D721Med (cell line): ENCODE measurements at regions not wholly inside any gene's neighbourhood (a gene's known extent, or its start where the extent isn't known, plus 50 kb on each side); places are given as distances from the start of the nearest gene placed in this dataset.

Source experiments
- DNase-seq: peaks from one replicate; pipeline ENCODE4 v3.0.0; 2011; ENCODE audit warnings: low spot score; ENCODE audit not compliant: insufficient read length
- FAIRE-seq: peaks from 2 replicates; lab custom pipeline; 2011; peaks lifted over from hg19 to GRCh38; lab: Jason Lieb, UNC
- TF ChIP-seq, protein P1 (sequence below): IDR thresholded peaks from 2 replicates; pipeline ENCODE4 v1.5.1; 2012; ENCODE audit warnings: mild to moderate bottlenecking, control low read depth; ENCODE audit not compliant: insufficient read depth; ENCODE audit errors: missing control alignments

- DNase-seq (no peak), FAIRE-seq (no peak)
- TF ChIP-seq, protein P1, sequence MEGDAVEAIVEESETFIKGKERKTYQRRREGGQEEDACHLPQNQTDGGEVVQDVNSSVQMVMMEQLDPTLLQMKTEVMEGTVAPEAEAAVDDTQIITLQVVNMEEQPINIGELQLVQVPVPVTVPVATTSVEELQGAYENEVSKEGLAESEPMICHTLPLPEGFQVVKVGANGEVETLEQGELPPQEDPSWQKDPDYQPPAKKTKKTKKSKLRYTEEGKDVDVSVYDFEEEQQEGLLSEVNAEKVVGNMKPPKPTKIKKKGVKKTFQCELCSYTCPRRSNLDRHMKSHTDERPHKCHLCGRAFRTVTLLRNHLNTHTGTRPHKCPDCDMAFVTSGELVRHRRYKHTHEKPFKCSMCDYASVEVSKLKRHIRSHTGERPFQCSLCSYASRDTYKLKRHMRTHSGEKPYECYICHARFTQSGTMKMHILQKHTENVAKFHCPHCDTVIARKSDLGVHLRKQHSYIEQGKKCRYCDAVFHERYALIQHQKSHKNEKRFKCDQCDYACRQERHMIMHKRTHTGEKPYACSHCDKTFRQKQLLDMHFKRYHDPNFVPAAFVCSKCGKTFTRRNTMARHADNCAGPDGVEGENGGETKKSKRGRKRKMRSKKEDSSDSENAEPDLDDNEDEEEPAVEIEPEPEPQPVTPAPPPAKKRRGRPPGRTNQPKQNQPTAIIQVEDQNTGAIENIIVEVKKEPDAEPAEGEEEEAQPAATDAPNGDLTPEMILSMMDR = peak; percentile 4
Measured at GRCh38 chr14:57073986-57074385, 194.7 kb downstream of the EXOC5 start.

DNA sequence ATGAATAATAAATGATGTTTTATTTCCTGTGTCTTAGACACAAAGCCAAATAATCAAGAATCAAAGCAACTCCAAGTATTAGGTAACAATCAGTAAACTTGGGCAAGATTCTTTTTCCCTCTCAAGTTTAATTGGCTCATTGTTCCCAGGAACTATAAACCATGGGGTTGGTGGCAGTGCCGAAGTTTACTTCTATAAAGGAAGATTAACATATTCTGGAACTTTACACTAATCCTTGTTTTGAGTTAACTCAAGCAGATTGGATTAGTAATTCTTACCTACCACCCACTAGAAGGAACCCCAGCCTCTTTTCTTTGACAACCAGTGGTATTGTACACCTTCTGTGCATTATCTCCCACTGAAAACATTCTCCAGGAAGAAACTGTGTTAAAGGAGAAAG is 197.1 kb downstream of the EXOC5 start:
- DNase-seq (no peak), FAIRE-seq (peak; percentile 44)
- TF ChIP-seq, protein P1 = no peak

DNA sequence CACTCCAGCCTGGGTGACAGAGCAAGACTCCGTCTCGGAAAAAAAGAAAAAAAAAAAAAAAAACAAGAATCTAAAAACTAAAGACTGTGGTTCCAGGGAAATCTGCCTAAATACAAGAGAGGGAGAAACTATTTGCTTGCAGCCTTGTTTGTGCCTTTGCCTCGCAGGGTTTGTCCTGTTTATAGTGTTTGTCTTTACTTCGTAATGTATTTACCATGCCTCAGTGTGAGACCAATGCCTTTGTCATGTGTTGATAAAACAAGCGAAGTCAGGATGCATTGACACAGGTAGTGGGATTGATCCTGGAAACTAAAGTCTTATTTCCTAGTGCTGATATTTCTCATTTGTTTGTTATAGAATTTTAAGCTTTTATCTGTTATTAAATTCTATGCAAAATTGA is 199.0 kb downstream of the EXOC5 start:
- peak; percentile 63 for FAIRE-seq
- TF ChIP-seq, protein P1 = no peak
- no peak for DNase-seq

GRCh38 chr14:57068511-57068910 is 200.2 kb downstream of the EXOC5 start:
- TF ChIP-seq, protein P1 = no peak
- no peak for DNase-seq
- FAIRE-seq = peak; percentile 88

DNA sequence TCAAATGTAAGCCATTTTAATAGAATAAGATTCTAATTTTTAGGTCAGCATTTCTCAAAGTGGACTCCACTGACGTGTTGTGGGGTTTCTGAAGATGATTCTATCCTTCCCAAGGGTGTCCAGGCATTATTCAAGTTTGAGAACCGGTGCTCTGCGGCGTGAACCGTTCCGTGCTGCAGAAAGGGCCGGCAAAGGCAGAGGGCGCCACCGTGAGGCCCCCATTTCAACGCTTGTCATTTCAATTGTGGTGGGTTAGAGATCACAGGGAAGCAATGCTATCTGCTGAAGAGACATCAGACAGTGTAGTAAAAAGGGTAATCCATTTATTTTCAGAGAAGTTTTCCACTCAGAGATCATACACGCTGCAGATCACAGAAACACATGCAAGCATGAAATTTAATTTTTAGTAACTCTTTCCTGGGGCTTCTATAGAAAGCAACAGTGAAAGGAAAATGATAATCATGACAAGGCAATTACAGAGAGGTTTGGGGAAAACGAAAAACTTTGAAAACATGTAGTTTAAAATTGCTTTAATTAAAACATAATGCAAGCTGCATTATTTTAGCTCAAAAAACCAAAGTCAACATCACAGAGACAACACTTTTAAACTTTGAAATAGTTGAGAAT is 201.7 kb downstream of the EXOC5 start:
- peak; percentile 84 for FAIRE-seq
- no peak for DNase-seq
- TF ChIP-seq, protein P1 = peak; percentile 94

DNA sequence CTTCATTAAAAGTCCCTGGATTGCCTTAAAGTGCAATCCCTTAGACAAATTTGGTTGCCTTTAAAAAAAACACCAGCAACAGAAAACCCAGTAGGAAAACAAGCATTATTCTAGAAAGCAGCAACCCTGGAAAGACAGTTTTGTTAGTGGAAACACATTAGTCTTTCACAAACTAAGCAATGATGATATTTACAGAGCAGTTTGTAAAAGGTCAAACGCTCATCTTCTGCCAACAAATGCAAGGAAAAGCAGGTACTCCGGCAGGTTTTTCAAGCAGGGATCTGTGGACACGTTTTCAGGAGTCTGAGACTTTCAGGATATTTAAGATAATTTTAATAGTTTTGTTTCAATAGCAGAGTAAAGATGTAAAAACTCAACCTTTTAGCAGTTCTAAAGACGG is 202.2 kb downstream of the EXOC5 start:
- no peak for DNase-seq
- TF ChIP-seq, protein P1 = no peak
- FAIRE-seq = no peak

- DNase-seq = no peak
- peak; percentile 69 for FAIRE-seq
- TF ChIP-seq, protein P1 = no peak
Measured at GRCh38 chr14:57061009-57061711, 207.5 kb downstream of the EXOC5 start.
